AG04450 (cell line): ENCODE measurements at regions not wholly inside any gene's neighbourhood (a gene's known extent, or its start where the extent isn't known, plus 50 kb on each side); places are given as distances from the start of the nearest gene placed in this dataset.

Experiments
- CTCF ChIA-PET: fragments of 300-600, 350-600 bp; formaldehyde crosslinking; extraction: SDS; loops from one replicate; lab custom pipeline; 2022; ENCODE audit warnings: antibody characterized with exemption, inconsistent platforms; lab: Charles Lee
- POLR2A ChIA-PET: fragments of 350-600 bp; formaldehyde crosslinking; extraction: SDS; loops from one replicate; lab custom pipeline; 2021; ENCODE audit warnings: antibody characterized with exemption, inconsistent platforms; lab: Yijun Ruan, JAX
- DNase-seq: peaks from one replicate; pipeline ENCODE4 v3.0.0-alpha.2; 2011; ENCODE audit warnings: low read depth, low spot score
- H3K27ac ChIP-seq: one replicate; pipeline ENCODE4 v1.5.1; 2012; ENCODE audit warnings: low read depth, low read length, control low read depth
- H3K27me3 ChIP-seq: one replicate; pipeline ENCODE4 v1.6.0; 2012; ENCODE audit warnings: low read length; ENCODE audit not compliant: control insufficient read depth, insufficient read depth
- H3K4me3 ChIP-seq: 2 replicates; pipeline ENCODE4 v1.5.1; 2011; ENCODE audit warnings: mild to moderate bottlenecking, low read depth, low read length, control low read depth
- H3K9me3 ChIP-seq: 2 replicates; pipeline ENCODE4 v1.5.1; 2012; ENCODE audit warnings: low read length; ENCODE audit not compliant: control insufficient read depth, insufficient read depth
- TF ChIP-seq, protein P1 (sequence below): IDR thresholded peaks from 2 replicates; pipeline ENCODE4 v1.5.1; 2011; ENCODE audit warnings: low read depth, low read length, control low read depth, inconsistent platforms

DNA sequence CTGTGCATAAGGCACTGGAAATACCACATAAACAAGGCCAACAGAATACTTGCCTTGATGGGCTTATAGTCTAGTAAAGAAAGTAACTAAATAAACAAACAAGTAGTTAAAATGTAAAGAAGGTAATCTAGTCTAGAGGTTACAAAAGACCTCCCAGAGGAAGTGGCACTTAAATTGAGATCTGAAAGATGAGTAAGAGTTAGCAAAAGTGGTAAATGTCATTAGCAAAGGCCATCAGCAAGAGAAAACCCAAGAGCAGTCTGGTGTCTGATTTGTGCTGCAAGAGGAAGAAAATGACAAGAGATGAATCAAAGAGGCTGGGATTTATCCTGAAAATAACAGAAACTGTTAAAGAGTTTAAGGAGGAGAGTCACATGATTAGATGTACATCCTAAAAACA, 96.6 kb upstream of the SMLR1 start:
- no peak overlapping the region for H3K27ac ChIP-seq
- DNase-seq = no peak
- H3K9me3 ChIP-seq = no peaks in the 10 kb centered on the region
- H3K27me3 ChIP-seq = no peaks in the 10 kb centered on the region
- ChIA-PET CTCF (no interaction called here), POLR2A (no interaction called here)
- H3K4me3 ChIP-seq = no peak overlapping the region
- TF ChIP-seq, protein P1, sequence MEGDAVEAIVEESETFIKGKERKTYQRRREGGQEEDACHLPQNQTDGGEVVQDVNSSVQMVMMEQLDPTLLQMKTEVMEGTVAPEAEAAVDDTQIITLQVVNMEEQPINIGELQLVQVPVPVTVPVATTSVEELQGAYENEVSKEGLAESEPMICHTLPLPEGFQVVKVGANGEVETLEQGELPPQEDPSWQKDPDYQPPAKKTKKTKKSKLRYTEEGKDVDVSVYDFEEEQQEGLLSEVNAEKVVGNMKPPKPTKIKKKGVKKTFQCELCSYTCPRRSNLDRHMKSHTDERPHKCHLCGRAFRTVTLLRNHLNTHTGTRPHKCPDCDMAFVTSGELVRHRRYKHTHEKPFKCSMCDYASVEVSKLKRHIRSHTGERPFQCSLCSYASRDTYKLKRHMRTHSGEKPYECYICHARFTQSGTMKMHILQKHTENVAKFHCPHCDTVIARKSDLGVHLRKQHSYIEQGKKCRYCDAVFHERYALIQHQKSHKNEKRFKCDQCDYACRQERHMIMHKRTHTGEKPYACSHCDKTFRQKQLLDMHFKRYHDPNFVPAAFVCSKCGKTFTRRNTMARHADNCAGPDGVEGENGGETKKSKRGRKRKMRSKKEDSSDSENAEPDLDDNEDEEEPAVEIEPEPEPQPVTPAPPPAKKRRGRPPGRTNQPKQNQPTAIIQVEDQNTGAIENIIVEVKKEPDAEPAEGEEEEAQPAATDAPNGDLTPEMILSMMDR = no peak

DNA sequence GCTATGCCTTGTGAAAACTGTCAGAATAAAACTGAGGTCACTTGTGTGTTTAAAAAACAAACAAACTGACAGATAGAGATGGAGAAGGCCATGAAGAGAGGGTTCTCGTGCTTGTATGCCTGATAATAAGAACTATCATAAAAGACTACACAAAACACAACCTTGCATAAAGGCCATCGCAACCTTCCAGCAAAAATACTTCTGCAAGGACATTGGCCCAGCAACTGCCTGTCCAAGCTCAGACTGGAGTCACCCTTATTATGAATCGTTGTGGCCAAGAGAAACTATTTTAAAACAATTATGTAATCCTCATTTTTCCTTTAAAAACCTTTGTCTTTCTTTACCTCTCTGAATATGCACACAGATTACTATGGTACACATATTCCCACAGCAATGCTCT, 93.0 kb upstream of the SMLR1 start:
- TF ChIP-seq, protein P1 = no peak
- no peak for DNase-seq
- no peaks in the 10 kb centered on the region for H3K27me3 ChIP-seq
- no peak overlapping the region for H3K4me3 ChIP-seq
- CTCF ChIA-PET = no interaction called here
- H3K9me3 ChIP-seq = no peaks in the 10 kb centered on the region
- H3K27ac ChIP-seq = no peak overlapping the region
- POLR2A ChIA-PET = no interaction called here

DNA sequence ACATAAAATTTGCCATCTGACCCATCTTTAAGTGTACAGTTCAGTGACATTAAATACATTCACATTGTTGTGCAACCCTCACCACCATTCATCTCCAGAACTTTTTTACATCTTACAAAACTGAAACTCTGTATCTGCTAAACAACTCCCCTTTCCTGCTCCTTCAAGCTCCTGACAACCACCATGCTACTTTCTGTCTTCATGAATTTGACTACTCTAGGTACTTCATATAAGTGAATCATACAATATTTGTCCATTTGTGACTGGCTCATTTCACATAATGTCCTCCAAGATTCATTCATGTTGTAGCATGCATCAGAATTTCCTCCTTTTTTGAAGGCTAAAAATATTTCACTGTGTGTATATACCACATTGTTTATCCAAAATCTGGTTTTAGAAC, 86.9 kb upstream of the SMLR1 start:
- CTCF ChIA-PET = no interaction called here
- POLR2A ChIA-PET = no interaction called here
- no peak for DNase-seq

DNA sequence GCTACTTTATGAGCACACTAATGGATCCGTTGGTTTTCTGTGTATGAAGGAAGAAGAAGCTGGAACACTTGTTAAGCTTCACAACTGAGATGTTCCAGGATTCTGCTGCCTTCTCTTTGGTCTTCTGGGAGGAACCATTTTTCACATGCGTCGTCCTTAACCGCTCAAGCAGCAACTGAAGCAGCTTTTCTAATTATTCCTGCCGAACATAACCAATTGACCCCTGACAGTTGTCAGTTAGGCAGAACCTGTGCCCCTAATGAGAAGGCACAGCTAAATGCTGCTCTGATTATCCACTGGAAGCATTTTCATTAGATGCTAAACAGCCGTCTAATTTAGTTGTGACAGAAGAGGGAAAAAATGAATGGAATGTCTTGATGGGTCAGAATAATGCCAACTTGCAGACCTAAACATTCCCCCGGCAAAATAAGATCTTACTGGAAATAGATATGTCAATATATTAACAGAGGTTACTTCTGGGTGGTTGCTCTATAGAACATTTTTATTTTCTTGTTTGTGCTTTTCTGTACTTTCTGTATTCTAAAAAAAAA, 85.0 kb upstream of the SMLR1 start:
- ChIA-PET POLR2A (no interaction called here), CTCF (interaction anchor here (1.1 kb wide), 1 partner anchor 26 kb away, joined by 3 read pairs; no protein-coding TSS in a partner anchor)
- no peak for DNase-seq
- Histone ChIP-seq H3K4me3 (no peak overlapping the region), H3K9me3 (no peaks in the 10 kb centered on the region), H3K27ac (no peak overlapping the region), H3K27me3 (no peaks in the 10 kb centered on the region)
- TF ChIP-seq, protein P1 = no peak

More for the DNA sequence above, 86.9 kb upstream of the SMLR1 start:
- H3K4me3 ChIP-seq = no peak overlapping the region
- no peak overlapping the region for H3K27ac ChIP-seq
- no peaks in the 10 kb centered on the region for H3K27me3 ChIP-seq
- TF ChIP-seq, protein P1 = no peak
- H3K9me3 ChIP-seq = no peaks in the 10 kb centered on the region

DNA sequence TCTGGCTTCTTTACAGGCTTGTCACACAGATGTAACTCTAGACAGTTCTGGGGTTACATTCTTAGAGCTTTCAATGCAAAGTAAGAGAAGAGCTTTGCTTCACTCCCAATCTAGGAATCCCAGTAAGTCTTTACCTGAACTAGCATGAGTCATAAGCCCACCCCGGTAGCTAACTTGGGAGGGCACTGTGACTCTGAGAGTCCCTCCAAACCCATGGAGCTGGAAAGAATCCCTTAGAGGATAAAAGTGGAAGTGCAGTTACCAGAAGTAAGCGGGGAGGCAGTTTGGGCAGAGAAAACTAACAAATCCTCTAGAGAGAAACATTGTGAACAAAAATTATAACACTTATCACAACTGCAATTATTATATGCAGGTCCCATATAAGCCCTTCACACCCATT, 84.0 kb upstream of the SMLR1 start:
- ChIA-PET CTCF (interaction anchor here (1.0 to 1.3 kb wide), 2 partner anchors 11 to 45 kb away, joined by 3 to 7 read pairs; no protein-coding TSS in a partner anchor), POLR2A (no interaction called here)

More for the DNA sequence above, 84.0 kb upstream of the SMLR1 start:
- Histone ChIP-seq H3K27me3 (no peaks in the 10 kb centered on the region), H3K9me3 (no peaks in the 10 kb centered on the region), H3K27ac (no peak overlapping the region), H3K4me3 (no peak overlapping the region)
- DNase-seq = no peak
- TF ChIP-seq, protein P1 = peak; percentile 27
